HCEC 1CT (cell line): ENCODE measurements at regions not wholly inside any gene's neighbourhood (a gene's known extent, or its start where the extent isn't known, plus 50 kb on each side); places are given as distances from the start of the nearest gene placed in this dataset.
A peak's percentile ranks its signal among the peaks of the same experiment; 100 is the strongest.

Source experiments
- DNase-seq: peaks from one replicate; pipeline ENCODE4 v3.0.0-alpha.2; 2017

DNA sequence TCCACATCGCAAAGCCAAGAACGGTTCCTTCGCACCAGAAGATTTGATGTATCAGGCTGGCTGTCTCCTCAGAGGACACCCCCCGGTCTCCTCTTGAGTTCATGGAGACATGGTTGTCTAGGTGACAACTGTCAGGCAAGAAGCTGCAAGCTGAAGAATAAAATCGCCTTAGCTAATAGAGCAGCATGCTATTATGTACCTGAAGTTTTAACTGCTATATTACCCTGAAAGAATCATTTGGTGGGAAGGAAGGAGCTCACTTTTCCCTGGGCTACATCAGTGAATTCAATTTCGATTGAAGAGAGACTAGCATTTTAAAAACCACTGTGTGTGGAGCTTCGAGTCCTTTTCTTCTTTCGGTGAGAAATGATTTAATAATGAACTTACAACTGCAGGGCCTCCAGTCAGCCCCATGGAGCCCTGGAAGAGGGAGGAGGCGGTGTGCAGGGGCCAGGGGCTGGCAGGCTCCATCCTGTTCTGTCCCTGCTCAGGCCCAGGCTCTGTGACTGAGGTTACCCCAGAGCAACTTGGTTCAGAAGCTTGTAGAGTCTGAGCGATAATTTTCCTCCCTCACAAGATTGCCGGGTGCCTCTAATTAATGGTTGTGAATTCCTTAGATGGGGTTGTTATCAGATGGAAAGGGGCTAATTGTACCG is 191.3 kb downstream of the MID1IP1 start:
- no peak for DNase-seq

DNA sequence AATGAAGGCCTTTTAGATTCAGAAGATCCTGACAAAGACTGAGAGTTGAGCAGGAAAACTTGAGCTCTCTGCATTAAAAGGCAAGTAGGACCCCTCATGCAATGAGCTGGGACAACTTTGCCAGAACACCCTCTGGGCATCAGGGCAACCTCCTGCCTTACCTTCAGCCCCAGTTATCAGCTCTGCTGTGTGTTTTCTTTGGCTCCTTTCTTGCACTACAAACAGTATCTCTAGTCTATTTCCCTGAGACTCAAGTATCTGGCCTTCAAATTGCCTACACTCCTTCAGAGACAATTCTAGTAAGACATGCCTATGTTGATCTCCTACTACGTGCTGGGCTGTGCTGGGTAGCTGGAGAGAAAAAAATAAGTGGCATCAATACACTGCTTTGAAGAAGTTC is 192.2 kb downstream of the MID1IP1 start:
- DNase-seq: no peak

GRCh38 chrX:38999099-38999498 is 197.8 kb downstream of the MID1IP1 start:
- no peak for DNase-seq

DNA sequence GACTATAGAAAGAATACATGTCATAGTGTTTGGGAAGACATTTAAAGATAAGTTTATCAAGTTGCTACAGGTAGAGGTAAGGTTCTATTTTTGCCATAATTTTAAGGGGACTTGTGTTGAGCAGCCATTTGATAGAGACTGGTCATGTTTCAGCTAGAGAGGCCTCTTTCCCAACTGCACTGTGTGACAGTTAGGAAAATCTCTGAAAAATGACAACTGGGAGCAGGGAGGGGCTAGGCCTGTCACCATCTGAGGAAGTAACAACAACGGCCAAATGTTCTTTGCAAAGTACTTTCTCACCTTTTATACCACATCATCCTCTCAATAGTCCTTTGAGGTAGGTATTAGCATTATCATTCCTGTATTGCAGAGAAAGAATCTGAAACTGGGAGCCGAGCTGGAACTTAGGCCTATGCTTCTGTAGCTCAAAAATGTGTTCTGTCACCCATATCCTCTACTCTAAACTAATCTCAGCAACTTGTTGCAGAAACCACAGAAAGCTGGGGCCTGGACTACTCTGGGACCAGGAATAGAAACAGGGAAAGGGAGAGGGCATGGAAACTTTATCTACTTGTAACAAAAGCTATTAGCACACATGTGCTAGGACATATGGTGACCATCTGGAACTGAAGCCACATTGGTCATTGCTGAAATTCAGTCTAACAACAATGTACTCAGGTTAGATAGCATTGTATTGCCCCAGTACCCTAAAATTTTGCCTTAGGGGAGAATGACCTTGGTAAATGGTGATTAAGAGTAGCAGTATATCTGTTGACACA is 198.9 kb downstream of the MID1IP1 start:
- peak; percentile 35 for DNase-seq

GRCh38 chrX:39000802-39001201 is 199.5 kb downstream of the MID1IP1 start:
- peak; percentile 14 for DNase-seq

- no peak for DNase-seq
Observed at GRCh38 chrX:39002466-39002865, 201.2 kb downstream of the MID1IP1 start.

DNA sequence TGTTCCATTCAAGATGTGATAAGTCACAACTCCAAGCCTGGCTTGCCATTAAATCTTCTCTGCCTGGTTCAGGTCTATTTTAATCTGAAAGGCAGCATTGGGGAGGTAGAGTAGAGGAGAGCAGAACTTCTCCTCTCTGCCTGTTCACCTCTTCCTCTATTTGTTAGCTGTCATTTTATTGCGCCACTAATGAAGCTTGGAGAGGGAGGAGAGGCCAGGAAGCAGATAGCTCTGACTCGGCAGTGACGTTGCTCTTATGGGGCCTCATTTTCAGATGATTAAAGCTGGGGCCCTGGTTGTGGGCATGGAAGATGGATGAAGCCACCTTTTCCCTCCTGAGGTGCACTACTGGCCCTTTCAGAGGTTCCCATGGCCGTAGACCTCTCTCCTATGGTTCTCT is 207.3 kb downstream of the MID1IP1 start:
- DNase-seq: no peak

- DNase-seq: no peak
Observed at GRCh38 chrX:39011454-39012221, 210.4 kb downstream of the MID1IP1 start.

- no peak for DNase-seq
Observed at GRCh38 chrX:39012621-39013111, 211.4 kb downstream of the MID1IP1 start.

GRCh38 chrX:39016556-39016955 is 215.3 kb downstream of the MID1IP1 start:
- DNase-seq: no peak

DNA sequence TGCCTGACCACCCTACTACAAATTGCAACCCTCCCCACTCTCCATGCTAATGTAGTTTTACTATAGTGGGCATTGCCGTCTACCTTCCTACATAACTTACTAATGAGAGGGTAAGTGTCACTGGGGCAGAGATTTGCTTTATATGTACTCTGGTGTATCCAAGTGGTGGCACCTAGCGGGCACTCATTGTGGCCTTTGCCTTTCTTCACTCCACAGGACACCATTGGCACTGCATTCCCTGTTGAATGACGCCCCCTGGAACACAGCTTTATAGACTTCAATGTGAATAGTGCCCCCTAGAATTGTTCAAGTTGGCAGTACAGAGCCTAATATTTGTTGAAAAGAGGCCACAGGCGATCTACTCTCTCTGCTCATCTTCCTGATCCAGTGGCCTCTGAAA is 215.8 kb downstream of the MID1IP1 start:
- DNase-seq: no peak

- no peak for DNase-seq
Observed at GRCh38 chrX:39017716-39018115, 216.5 kb downstream of the MID1IP1 start.

DNA sequence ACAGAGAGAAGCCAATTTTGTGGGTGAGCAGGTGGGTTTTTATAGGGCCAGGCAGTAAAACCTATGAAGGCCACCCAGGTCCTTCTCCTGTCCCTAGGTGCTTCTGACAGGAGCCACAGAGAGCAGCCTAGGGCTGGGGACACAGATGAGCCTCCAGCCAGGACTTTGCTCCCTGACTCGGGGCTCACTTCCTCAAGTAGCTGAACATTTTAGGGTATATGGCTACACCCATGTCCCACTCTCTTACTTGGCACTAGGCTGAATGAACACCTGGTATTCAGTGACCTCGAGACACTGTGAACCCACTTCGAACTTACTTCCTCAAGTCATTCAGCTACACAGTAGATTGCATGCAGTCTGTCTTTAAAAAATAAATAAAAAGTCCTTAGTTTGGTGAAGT is 217.3 kb downstream of the MID1IP1 start:
- DNase-seq: no peak

GRCh38 chrX:39019056-39019455 is 217.8 kb downstream of the MID1IP1 start:
- no peak for DNase-seq

- DNase-seq: no peak
Observed at GRCh38 chrX:39020051-39020669, 218.9 kb downstream of the MID1IP1 start.

- DNase-seq: peak; percentile 20
Observed at GRCh38 chrX:39022106-39022505, 220.8 kb downstream of the MID1IP1 start.

- no peak for DNase-seq
Observed at GRCh38 chrX:39029221-39029620, 228.0 kb downstream of the MID1IP1 start.

GRCh38 chrX:39030636-39031035 is 229.4 kb downstream of the MID1IP1 start:
- DNase-seq: no peak

DNA sequence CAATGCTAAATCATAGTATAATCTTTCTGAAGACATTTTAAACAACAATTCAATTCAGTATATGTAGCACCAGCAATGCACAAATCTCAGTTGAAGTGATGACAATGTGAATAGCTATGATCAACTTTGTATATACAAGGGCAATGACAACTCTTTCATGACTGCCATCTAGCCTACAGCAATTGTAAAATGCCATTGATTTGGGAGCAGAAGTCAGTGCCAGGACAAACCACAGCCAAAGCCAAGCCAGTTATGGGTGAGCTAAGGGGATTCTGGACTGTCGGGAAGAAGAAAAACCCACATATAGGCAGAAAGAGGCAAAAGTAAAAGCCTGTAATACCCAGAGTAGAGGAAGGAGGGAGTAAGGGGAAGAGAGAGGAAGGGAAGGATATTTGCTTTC is 238.6 kb downstream of the MID1IP1 start:
- DNase-seq: no peak

GRCh38 chrX:39043838-39044550 is 242.7 kb downstream of the MID1IP1 start:
- no peak for DNase-seq

GRCh38 chrX:39047174-39047573 is 245.9 kb downstream of the MID1IP1 start:
- DNase-seq: no peak

DNA sequence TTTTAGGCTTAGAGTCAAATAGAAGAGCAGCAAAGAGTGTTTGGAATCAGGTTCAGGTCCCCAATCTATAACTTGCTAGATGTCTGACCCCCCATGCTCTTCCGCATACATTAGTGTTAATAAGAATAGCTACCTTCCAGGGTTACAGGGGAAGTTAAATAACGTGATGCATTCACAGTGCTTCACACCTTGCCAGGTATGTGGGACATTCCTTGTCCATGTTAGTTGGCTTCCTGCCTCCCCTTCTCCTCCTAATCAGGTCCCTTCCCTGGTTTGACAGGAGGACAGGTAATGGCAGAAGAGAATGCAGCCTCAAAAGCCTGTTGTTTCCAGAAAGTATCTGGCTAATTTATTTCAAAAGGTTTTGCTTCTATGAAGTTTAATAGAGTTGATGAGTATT is 248.7 kb downstream of the MID1IP1 start:
- DNase-seq: no peak

DNA sequence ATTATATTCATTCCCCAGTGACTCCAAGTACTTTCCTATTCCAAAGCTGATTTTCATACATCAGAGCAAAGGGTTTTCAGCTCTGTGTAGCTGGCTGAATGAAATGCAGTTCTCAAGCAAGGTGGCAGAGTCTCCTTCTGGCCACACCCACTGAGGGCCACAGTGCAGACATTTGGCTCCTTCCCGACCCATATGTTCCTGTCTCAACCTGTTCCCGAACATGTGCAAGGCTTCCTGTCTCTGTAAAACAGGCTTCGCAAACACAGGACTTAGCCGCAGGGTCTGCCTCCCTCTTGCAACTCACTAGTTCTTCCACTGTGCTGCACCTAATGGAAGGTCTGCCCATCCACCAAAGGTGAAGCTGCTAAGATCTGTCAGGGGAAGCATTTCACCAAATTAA is 249.2 kb downstream of the MID1IP1 start:
- DNase-seq: no peak
